SHP77 treated with DMSO at 0.1 percent for 48 hours (cell line): ENCODE measurements at regions not wholly inside any gene's neighbourhood (a gene's known extent, or its start where the extent isn't known, plus 50 kb on each side); places are given as distances from the start of the nearest gene placed in this dataset.
"Not testable (repeated sequence)": the region's sequence is repeated elsewhere in the genome, so short reads cannot be mapped to it uniquely, and the experiment has no call there.

Experiments used
- DNase-seq: peaks from one replicate; lab custom pipeline; 2025; lab: John Stamatoyannopoulos, UW

GRCh38 chr19:34033880-34034279, 138.4 kb upstream of the LSM14A start:
- DNase-seq = no peak

GRCh38 chr19:34034318-34034846, 137.9 kb upstream of the LSM14A start:
- DNase-seq = no peak

- no peak for DNase-seq
Measured at GRCh38 chr19:34041925-34042521, 130.3 kb upstream of the LSM14A start.

GRCh38 chr19:34044021-34044420, 128.3 kb upstream of the LSM14A start:
- DNase-seq = no peak

- no peak for DNase-seq
Measured at GRCh38 chr19:34049944-34050343, 122.4 kb upstream of the LSM14A start.

GRCh38 chr19:34050430-34050829, 121.9 kb upstream of the LSM14A start:
- not testable (repeated sequence) for DNase-seq

GRCh38 chr19:34051255-34051654, 121.0 kb upstream of the LSM14A start:
- no peak for DNase-seq

- no peak for DNase-seq
Measured at GRCh38 chr19:34057155-34057554, 115.1 kb upstream of the LSM14A start.

- DNase-seq = no peak
Measured at GRCh38 chr19:34066007-34066643, 106.2 kb upstream of the LSM14A start.

GRCh38 chr19:34067861-34068271, 104.4 kb upstream of the LSM14A start:
- no peak for DNase-seq

GRCh38 chr19:34075661-34076091, 96.6 kb upstream of the LSM14A start:
- no peak for DNase-seq

GRCh38 chr19:34082289-34083077, 89.8 kb upstream of the LSM14A start:
- DNase-seq = no peak

- DNase-seq = no peak
Measured at GRCh38 chr19:34084396-34085145, 87.7 kb upstream of the LSM14A start.

GRCh38 chr19:34085336-34085735, 87.0 kb upstream of the LSM14A start:
- DNase-seq = no peak

- no peak for DNase-seq
Measured at GRCh38 chr19:34088292-34088691, 84.0 kb upstream of the LSM14A start.

GRCh38 chr19:34089566-34089965, 82.7 kb upstream of the LSM14A start:
- DNase-seq = no peak

- no peak for DNase-seq
Measured at GRCh38 chr19:34094960-34095359, 77.3 kb upstream of the LSM14A start.

- not testable (repeated sequence) for DNase-seq
Measured at GRCh38 chr19:34095411-34095810, 76.9 kb upstream of the LSM14A start.

GRCh38 chr19:34096020-34096915, 76.0 kb upstream of the LSM14A start:
- peak; percentile 47 for DNase-seq

- no peak for DNase-seq
Measured at GRCh38 chr19:34104096-34104495, 68.2 kb upstream of the LSM14A start.

- no peak for DNase-seq
Measured at GRCh38 chr19:34104557-34104956, 67.7 kb upstream of the LSM14A start.
